T-helper 17 cell (primary cell): ENCODE measurements at regions not wholly inside any gene's neighbourhood (a gene's known extent, or its start where the extent isn't known, plus 50 kb on each side); places are given as distances from the start of the nearest gene placed in this dataset.
"Not testable (repeated sequence)": the region's sequence is repeated elsewhere in the genome, so short reads cannot be mapped to it uniquely, and the experiment has no call there.

ENCODE experiments used
- ATAC-seq: fragments of 150-1000 bp; cut with Tn5 transposase; 2 replicates; pipeline ENCODE4 v1.10.0; 2021; ENCODE audit warnings: mild to moderate bottlenecking, moderate library complexity
- DNase-seq, 3 donors: peaks; one replicate each; pipeline versions ENCODE4 v3.0.0 to v3.0.0-alpha.2; 2020 to 2021
- H3K9me3 ChIP-seq: one replicate; pipeline ENCODE4 v1.7.0; 2013; ENCODE audit warnings: low read length, mild to moderate bottlenecking; ENCODE audit not compliant: control insufficient read depth, poor library complexity, severe bottlenecking
- H3K27ac Mint-ChIP-seq: one replicate; pipeline ENCODE4 v1.8.0; 2022; ENCODE audit warnings: mild to moderate bottlenecking, moderate library complexity, mixed read lengths
- H3K27me3 Mint-ChIP-seq: one replicate; pipeline ENCODE4 v1.8.0; 2022; ENCODE audit warnings: mixed read lengths
- H3K36me3 Mint-ChIP-seq: one replicate; pipeline ENCODE4 v1.8.0; 2022; ENCODE audit warnings: low read depth, mixed read lengths
- H3K4me1 Mint-ChIP-seq: one replicate; pipeline ENCODE4 v1.8.0; 2022; ENCODE audit warnings: mild to moderate bottlenecking, mixed read lengths
- H3K4me3 Mint-ChIP-seq: one replicate; pipeline ENCODE4 v1.8.0; 2022; ENCODE audit warnings: mild to moderate bottlenecking, moderate library complexity, mixed read lengths

DNA sequence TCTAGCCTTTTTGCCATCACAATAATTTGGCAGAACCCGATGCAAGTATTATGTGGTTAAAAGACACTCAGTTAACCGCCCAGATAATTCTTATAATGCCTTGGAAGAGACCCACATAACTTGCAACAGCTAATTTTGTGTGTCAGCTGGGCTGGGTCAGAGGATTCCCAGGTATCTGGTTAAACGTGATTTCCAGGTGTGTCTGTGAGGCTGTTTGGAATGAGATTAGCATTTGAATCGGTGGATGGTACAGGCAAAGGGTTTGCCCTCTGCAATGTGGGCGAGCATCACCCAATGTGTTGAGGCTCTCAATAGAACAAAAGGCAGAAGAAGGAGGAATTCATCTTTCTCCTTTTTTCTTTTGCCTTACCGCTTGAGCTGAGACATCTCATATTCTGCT, 314.2 kb upstream of the PUDP start:
- Mint-ChIP-seq H3K27me3 (no peaks in the 10 kb centered on the region), H3K27ac (no peak overlapping the region), H3K4me3 (no peak overlapping the region), H3K4me1 (no peaks in the 10 kb centered on the region), H3K36me3 (no peaks in the 10 kb centered on the region)
- DNase-seq: no peak
- ATAC-seq: no peak
- no peaks in the 10 kb centered on the region for H3K9me3 ChIP-seq

DNA sequence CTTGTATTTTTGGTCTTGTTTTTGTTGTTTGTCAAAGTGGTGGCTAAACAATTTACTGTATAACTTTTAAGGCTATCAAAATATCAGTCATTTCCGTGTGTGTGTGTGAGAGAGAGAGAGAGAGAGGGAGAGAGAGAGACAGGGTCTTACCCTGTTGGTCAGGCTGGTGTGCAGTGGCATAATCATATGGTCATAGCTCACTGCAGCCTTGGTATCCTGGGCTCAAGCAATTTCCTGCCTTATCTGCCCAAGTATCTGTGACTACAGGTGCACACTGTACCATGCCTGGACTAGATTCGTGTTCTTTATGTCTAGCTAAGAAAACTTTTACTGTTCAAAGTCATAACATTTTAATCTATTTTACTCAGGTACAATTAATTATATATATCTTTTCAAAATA, 313.1 kb upstream of the PUDP start:
- not testable (repeated sequence) for H3K4me3 Mint-ChIP-seq, H3K4me1 Mint-ChIP-seq, ATAC-seq, H3K36me3 Mint-ChIP-seq, DNase-seq, H3K27ac Mint-ChIP-seq, H3K9me3 ChIP-seq, H3K27me3 Mint-ChIP-seq

DNA sequence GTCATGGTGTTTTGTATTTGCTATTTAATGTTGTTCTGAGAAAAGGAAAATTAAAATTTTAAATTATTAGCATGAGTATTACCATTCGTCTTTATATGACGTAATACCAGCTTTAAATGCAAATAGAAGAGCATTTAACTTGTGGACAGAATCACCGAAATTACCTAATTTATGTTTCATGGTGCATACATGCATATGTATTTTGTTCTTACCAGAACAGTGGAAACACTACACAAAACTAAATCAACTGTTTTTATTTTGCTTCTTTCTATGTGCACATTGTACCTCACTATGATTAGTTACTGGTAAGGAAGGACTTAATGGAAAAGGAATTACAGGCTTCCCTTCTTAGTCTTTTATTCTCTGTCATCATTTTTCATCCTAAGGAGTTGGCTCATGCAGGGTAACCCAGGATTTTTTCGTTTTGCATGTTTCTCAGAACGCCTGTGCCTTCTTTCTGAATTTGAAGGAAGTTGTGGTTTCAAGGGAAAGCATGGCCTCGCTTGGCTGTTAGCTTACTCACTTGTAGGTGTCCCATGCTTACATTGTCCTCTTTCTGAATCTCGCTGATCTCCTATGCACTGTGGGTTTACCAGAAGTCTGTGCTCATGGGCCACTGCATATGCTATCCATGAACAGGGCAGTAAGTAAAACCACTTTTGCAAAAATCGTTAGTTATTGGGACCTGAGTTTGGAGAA, 300.0 kb upstream of the PUDP start:
- H3K27ac Mint-ChIP-seq: no peak overlapping the region
- DNase-seq: no peak
- H3K9me3 ChIP-seq: no peaks in the 10 kb centered on the region
- no peaks in the 10 kb centered on the region for H3K36me3 Mint-ChIP-seq
- H3K4me3 Mint-ChIP-seq: no peak overlapping the region
- no peak for ATAC-seq
- no peaks in the 10 kb centered on the region for H3K4me1 Mint-ChIP-seq
- no peaks in the 10 kb centered on the region for H3K27me3 Mint-ChIP-seq

DNA sequence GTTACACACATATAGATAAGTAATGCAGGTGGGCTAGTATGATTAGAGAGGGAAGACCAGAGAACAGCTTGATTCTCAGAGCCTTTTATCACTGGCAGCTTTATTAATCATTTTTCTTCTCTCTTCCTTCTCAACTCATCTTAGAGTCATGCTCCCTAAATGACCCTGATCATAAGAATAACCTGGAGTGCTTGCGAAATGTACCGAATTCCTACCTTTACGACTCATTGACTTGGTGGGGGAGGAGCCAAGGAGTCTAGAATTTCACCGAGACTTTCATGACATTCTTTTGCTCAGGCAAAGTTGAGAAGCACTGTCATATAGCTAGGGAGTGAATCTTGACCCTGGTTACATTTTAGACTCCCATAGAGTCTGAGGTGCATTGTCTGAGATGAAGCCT, 298.9 kb upstream of the PUDP start:
- no peak overlapping the region for H3K4me3 Mint-ChIP-seq
- no peak for ATAC-seq
- H3K9me3 ChIP-seq: no peaks in the 10 kb centered on the region
- H3K27me3 Mint-ChIP-seq: no peaks in the 10 kb centered on the region
- no peak overlapping the region for H3K27ac Mint-ChIP-seq
- DNase-seq: no peak
- H3K36me3 Mint-ChIP-seq: no peaks in the 10 kb centered on the region
- no peaks in the 10 kb centered on the region for H3K4me1 Mint-ChIP-seq

GRCh38 chrX:7444967-7445366, 297.0 kb upstream of the PUDP start:
- Mint-ChIP-seq H3K27me3 (no peaks in the 10 kb centered on the region), H3K4me3 (no peak overlapping the region), H3K36me3 (no peaks in the 10 kb centered on the region), H3K4me1 (no peaks in the 10 kb centered on the region), H3K27ac (no peak overlapping the region)
- DNase-seq (no peak), ATAC-seq (no peak)
- no peaks in the 10 kb centered on the region for H3K9me3 ChIP-seq

DNA sequence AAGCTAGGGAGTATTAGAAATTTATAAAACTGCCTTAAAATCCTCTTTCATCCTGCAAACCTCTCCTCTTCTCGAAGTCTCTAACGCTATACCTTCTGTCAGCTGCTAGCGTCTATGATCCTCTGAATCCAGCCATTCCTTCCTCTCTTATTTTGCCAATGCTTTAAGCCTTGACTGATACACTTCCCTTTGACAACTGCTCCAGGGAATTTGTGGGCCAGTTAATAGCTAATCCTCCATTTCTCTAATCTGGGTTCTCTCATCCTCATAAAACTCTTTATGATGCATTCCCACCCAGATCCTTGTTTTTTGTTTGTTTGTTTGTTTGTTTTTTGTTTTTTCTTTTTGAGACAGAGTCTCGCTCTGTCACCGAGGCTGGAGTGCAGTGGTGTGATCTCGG, 293.6 kb upstream of the PUDP start:
- H3K27ac Mint-ChIP-seq: no peak overlapping the region
- H3K36me3 Mint-ChIP-seq: no peaks in the 10 kb centered on the region
- no peaks in the 10 kb centered on the region for H3K27me3 Mint-ChIP-seq
- ATAC-seq: no peak
- H3K4me1 Mint-ChIP-seq: no peaks in the 10 kb centered on the region
- no peak for DNase-seq
- H3K4me3 Mint-ChIP-seq: no peak overlapping the region
- H3K9me3 ChIP-seq: no peaks in the 10 kb centered on the region

GRCh38 chrX:7435822-7436221, 287.9 kb upstream of the PUDP start:
- ATAC-seq (no peak), DNase-seq (no peak)
- Mint-ChIP-seq H3K4me1 (no peaks in the 10 kb centered on the region), H3K36me3 (no peaks in the 10 kb centered on the region), H3K27me3 (no peaks in the 10 kb centered on the region), H3K4me3 (no peak overlapping the region), H3K27ac (no peak overlapping the region)
- H3K9me3 ChIP-seq: no peaks in the 10 kb centered on the region

GRCh38 chrX:7432901-7433300, 284.9 kb upstream of the PUDP start:
- Mint-ChIP-seq H3K4me3 (no peak overlapping the region), H3K36me3 (no peaks in the 10 kb centered on the region), H3K27ac (no peak overlapping the region), H3K27me3 (no peaks in the 10 kb centered on the region), H3K4me1 (no peaks in the 10 kb centered on the region)
- DNase-seq (no peak), ATAC-seq (no peak)
- H3K9me3 ChIP-seq: no peaks in the 10 kb centered on the region

DNA sequence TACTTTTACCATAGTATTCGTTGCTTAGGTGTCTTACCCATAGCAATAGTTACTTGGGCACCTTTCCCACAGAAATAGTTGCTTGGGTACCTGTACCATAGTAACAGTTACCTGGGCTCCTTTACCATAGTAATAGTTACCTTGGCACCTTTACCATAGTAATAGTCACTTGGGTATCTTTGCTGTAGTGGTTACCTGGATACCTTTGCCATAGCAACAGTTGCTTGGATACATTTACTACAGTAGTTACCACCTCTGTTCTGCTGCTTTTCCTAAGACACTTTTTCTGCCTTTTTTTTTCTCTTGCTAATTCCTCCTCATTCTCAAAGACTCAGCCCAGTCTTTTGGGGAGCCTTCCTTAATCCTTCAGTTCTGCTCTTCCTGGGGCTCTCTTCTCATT, 272.8 kb upstream of the PUDP start:
- H3K4me3 Mint-ChIP-seq: no peak overlapping the region
- no peaks in the 10 kb centered on the region for H3K27me3 Mint-ChIP-seq
- H3K9me3 ChIP-seq: no peaks in the 10 kb centered on the region
- no peak overlapping the region for H3K27ac Mint-ChIP-seq
- no peaks in the 10 kb centered on the region for H3K36me3 Mint-ChIP-seq
- no peak for ATAC-seq
- no peaks in the 10 kb centered on the region for H3K4me1 Mint-ChIP-seq
- no peak for DNase-seq

GRCh38 chrX:7414753-7415152, 266.8 kb upstream of the PUDP start:
- H3K36me3 Mint-ChIP-seq: no peaks in the 10 kb centered on the region
- DNase-seq (no peak), ATAC-seq (no peak)
- H3K9me3 ChIP-seq: peaks cover 3% of the 10 kb centered on the region
- H3K4me3 Mint-ChIP-seq: no peak overlapping the region
- H3K4me1 Mint-ChIP-seq: no peaks in the 10 kb centered on the region
- no peak overlapping the region for H3K27ac Mint-ChIP-seq
- H3K27me3 Mint-ChIP-seq: no peaks in the 10 kb centered on the region

DNA sequence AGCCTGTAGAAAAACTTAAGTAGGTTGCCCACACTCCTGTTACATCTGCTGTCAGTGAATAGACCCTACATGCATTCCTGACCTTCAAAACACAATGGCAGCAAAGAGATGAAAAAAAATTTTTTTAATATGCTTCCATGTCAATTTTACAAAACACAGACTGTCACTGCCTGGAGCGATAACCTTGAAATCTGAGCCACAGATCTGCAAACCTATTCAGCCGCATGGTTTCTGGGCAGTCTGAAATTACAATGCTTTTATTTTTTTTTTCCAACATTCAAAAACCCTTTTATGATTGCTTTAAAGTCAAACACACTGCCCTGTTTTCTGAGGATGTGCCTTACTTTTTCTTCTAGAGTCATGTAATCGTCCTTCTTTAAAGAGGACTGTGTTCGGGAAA, 264.9 kb upstream of the PUDP start:
- Mint-ChIP-seq H3K27me3 (no peaks in the 10 kb centered on the region), H3K4me1 (no peaks in the 10 kb centered on the region), H3K36me3 (no peaks in the 10 kb centered on the region), H3K4me3 (no peak overlapping the region), H3K27ac (no peak overlapping the region)
- DNase-seq: no peak
- ATAC-seq: no peak
- peaks cover 3% of the 10 kb centered on the region for H3K9me3 ChIP-seq

GRCh38 chrX:7409866-7410265, 261.9 kb upstream of the PUDP start:
- Mint-ChIP-seq H3K36me3 (no peaks in the 10 kb centered on the region), H3K4me3 (no peak overlapping the region), H3K27me3 (no peaks in the 10 kb centered on the region), H3K4me1 (no peaks in the 10 kb centered on the region), H3K27ac (no peak overlapping the region)
- ATAC-seq (no peak), DNase-seq (no peak)
- H3K9me3 ChIP-seq: peaks cover 3% of the 10 kb centered on the region

GRCh38 chrX:7399373-7399772, 251.4 kb upstream of the PUDP start:
- DNase-seq: no peak
- Mint-ChIP-seq H3K36me3 (no peaks in the 10 kb centered on the region), H3K27me3 (no peaks in the 10 kb centered on the region), H3K4me1 (no peaks in the 10 kb centered on the region), H3K4me3 (no peak overlapping the region), H3K27ac (no peak overlapping the region)
- no peaks in the 10 kb centered on the region for H3K9me3 ChIP-seq
- no peak for ATAC-seq

- Mint-ChIP-seq H3K4me3 (no peak overlapping the region), H3K4me1 (no peaks in the 10 kb centered on the region), H3K36me3 (no peaks in the 10 kb centered on the region), H3K27ac (no peak overlapping the region), H3K27me3 (no peaks in the 10 kb centered on the region)
- no peak for DNase-seq
- ATAC-seq: no peak
- H3K9me3 ChIP-seq: no peaks in the 10 kb centered on the region
Observed at GRCh38 chrX:7390441-7390840, 242.5 kb upstream of the PUDP start.
